ENCODE measurements at regions not wholly inside any gene's neighbourhood (a gene's known extent, or its start where the extent isn't known, plus 50 kb on each side); places are given as distances from the start of the nearest gene placed in this dataset.

GRCh38 chr12:115698257-115698656 lies 579.2 kb downstream of the MED13L start:
- no peak for DNase-seq

DNA sequence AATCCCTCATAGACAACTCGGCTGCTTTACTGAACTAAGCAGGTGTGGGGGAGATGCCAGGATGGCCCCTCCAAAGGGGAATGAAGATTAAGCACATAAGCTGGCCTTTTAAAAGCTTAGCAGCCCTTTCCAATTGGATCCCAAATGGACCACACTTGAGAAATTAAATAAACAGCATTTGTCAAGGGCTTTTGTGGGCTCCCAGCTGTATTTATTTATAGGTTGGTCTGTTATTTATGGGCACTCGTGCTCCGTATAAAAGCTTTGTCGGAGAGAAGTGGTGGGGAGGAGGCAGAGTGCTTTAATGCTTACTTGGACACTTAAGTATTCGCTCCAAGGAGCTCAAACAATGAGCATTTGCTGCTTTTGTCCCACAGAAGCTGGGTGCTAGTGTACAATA lies 580.2 kb downstream of the MED13L start:
- peak; percentile 1 to 8 for DNase-seq

DNA sequence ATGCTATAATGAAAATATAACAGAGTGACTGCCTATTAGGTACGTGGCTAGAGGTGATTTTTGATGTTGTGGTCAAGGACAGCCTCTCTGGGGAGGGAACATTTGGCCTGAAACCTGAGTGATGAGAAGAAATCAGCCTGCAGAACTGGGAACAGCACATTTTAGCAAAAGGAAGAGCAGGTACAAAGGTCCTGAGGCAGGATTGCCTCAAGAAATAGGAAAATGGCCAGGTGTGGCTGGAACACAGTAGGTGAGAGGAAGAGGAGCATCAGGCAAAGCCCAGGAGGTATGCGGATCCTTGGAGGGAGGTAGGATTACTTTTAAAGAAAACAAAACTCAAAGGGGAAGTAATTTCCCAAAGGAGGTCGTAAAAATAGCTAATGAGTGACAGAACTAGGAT lies 582.9 kb downstream of the MED13L start:
- no peak for DNase-seq

DNA sequence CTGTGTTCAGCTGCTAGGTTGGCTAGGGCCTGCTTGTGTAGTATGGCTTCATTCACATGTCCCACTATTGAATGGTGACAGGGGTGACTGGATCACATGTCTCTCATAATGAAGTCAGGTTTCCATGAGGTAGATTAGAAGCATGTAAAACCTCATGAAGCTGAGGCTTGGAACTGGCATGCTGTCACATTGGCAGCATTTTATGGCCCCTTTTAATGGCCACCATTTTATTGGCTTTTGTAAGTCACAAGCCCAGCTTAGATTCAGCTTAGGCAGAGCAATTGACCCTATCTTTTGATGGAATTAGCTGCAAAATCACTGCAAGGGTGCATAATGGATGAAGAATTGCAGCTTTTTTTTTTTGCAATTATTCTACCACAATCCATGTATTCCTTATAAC lies 583.5 kb downstream of the MED13L start:
- no peak for DNase-seq

- no peak for DNase-seq
These were observed 586.4 kb downstream of the MED13L start for GRCh38 chr12:115691123-115691522.

DNA sequence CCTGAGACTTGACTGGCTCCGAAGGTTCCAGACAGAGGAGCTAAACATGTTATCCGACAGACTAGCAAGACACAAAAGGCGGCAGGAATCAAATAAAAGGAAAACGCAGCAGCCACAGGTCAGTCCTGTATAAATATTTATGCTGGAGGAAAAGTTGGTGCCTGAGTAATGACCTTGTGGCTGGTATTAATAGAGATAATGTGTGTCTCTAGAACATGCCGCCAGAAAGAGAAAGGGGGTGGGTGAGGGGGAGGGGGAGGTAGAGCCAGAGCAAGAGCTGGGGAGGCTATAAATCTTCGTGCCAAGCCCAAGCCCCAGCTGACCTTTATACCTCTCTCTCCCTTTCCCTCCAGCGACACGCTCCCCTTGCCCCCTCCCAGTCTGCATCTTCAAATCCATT lies 590.4 kb downstream of the MED13L start:
- DNase-seq = no peak

GRCh38 chr12:115683240-115683780 lies 594.2 kb downstream of the MED13L start:
- DNase-seq = no peak

GRCh38 chr12:115680967-115681366 lies 596.5 kb downstream of the MED13L start:
- no peak for DNase-seq

DNA sequence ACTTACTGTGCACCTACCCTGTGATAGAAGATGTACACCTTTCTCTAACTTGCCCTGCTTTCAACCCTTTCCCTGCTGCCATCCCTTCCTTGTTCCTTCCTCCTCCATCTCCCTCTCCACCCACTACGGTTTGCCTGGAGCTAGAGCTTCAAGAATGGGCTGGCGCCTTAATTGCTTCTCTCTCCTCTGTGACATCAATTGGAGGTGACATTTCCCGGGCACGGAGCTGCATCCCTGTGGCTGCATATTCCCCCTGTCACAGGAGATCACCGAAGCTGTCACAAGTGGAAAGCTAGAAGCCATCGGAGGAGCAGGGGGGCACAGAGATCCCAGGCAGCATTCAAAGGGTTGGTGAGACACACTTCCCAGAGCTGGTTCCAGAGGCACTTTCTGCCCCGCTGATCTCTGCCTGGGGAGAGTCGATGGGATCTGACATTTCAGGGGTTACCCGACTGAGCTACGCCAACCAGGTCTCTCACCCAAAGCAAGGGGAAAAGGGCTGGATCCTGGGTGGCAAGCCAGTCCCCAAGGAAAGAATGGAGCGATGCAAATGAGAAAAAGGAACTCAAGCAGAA lies 604.9 kb downstream of the MED13L start:
- no peak for DNase-seq

- no peak for DNase-seq
These were observed 605.4 kb downstream of the MED13L start for GRCh38 chr12:115672086-115672485.

DNA sequence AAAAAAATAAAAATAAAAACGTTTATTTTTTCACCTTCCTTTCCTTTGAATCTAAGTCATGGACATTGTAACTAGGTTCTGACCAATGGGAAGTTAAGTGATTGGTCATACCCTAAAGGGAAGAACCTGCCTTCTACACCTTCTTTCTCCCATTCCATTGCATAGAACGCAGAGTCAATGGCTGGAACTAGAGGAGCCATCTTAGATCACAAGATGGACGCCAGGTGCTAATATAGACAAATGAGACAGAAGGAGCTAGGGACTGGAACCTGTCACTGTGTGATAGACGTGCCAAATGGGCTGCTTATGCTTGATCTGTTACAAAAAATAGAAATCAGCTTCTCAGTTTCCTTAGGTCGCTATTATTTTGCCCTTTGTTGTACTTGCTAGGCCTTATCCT lies 606.6 kb downstream of the MED13L start:
- DNase-seq = no peak

- DNase-seq = no peak
These were observed 610.4 kb downstream of the MED13L start for GRCh38 chr12:115667116-115667515.

- DNase-seq = no peak
These were observed 611.3 kb downstream of the MED13L start for GRCh38 chr12:115666168-115666567.

DNA sequence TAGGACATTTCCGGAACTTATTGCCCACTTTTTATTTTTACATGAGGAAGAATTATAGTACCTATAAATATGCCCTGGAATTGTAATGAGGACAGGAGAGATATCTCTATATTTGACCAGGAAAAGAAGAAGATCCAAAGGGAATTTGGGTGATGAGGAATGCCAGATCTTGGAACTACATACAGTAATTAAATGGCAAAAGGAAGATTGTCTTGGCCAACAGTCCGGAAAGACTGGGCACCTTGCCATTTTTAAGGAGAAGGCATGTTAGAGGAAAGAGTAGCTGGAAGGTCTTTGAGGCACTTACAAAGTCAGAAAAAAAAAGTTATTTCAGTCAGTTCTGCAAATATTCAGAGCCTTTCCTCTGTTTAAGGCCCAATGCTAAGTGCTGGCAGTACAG lies 616.4 kb downstream of the MED13L start:
- no peak for DNase-seq

DNA sequence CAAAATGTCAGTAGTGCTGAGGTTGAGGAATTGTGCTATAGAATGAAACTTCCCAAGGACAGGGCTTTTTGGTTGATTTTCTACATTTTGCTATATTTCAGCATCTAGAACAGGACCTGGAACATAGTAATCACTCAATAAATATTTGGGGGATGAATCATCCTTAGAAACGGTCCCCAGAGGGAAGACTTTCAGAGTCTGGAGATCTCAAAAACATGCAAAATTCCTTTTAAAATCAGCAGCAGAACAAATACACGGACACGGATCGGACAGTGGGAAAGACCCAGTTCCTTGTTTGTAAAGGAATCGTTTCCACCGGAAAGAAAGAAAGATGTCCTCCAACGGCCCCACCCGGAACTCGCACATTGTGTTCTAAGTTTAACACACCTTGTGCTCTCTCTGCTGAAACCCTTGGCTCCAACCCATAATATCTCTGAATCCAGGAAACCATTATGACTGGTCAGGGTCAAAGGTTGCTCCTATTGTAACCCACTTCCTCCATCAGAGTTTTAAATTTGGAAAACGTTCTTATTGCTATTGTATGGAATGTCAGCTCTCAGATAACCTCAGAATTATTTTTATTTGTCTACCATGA lies 617.2 kb downstream of the MED13L start:
- DNase-seq = no peak

DNA sequence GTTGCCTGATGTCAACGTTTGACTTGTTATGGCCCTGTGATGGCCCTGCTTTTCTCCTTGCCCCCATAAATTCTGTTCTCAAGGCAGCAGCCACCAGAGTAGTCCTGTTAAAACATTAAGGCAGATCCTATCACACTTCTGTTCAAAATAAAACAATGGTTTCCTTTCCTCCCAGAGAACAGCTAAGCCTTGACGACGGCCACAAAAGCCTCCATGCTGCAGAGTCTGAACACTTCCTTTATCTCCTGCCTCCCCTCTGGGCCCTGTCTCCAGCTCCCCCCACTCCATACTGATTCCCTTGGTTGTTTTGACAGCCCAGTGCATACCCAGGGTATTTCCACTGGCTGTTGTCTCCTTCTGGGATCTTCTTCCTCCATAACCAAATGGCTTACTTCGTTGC lies 618.1 kb downstream of the MED13L start:
- no peak for DNase-seq

- no peak for DNase-seq
These were observed 620.1 kb downstream of the MED13L start for GRCh38 chr12:115657081-115658013.

- DNase-seq = no peak
These were observed 627.5 kb downstream of the MED13L start for GRCh38 chr12:115650026-115650425.

DNA sequence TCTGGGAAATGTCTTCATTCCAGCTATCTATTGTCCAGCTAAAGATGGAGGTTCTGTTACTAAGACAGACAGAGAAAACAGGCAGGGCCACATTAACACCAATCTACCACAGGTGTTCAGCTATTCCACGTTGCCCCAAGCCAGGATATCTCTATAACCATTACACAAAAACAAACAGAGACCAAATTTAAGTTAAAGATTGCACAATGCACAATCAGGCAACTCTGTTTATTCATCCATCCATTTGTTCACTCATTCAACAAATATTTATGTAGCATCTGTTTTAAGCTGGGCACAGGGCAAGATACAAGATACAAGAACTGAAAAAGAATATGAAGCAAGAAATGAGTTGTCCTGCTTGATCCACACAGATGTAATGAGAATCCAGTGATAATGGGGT lies 629.0 kb downstream of the MED13L start:
- no peak for DNase-seq

- DNase-seq = no peak
These were observed 631.3 kb downstream of the MED13L start for GRCh38 chr12:115646210-115646609.

DNA sequence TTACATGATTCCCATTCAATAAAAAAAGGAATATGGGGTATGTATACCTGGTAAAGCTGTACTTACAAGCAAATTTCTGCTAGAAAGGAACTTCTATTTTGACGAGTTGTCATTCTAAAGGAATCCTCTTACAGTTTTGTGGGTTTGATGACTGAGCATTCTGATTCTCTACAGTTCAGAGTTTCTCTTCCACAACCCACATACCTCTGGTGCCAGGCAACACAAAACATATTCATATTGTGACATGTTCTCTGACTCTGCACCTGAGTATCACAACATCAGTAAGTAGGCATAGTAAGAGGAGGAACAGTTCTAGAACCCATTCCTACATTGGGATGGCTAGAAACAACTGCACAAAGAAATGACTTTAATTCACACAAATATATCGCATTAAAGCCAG lies 636.6 kb downstream of the MED13L start:
- no peak for DNase-seq

DNA sequence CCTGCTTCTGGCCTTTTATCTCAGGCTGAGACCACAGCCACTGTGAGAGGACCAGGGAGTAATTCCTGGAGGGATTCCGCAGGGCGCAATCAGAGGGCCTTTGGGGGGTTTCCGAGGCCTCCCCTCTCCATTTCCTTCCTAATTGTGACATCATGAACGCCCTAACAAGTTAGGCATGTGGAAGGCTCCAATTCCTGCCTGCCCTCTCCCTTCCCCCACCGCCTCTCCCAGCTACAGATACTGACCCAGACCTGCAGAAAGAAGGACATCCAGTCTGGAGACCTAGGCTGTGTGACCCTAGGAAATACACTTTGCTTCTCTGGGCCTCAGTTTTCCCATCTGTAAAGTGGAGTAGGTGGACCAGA lies 637.9 kb downstream of the MED13L start:
- DNase-seq = no peak

DNA sequence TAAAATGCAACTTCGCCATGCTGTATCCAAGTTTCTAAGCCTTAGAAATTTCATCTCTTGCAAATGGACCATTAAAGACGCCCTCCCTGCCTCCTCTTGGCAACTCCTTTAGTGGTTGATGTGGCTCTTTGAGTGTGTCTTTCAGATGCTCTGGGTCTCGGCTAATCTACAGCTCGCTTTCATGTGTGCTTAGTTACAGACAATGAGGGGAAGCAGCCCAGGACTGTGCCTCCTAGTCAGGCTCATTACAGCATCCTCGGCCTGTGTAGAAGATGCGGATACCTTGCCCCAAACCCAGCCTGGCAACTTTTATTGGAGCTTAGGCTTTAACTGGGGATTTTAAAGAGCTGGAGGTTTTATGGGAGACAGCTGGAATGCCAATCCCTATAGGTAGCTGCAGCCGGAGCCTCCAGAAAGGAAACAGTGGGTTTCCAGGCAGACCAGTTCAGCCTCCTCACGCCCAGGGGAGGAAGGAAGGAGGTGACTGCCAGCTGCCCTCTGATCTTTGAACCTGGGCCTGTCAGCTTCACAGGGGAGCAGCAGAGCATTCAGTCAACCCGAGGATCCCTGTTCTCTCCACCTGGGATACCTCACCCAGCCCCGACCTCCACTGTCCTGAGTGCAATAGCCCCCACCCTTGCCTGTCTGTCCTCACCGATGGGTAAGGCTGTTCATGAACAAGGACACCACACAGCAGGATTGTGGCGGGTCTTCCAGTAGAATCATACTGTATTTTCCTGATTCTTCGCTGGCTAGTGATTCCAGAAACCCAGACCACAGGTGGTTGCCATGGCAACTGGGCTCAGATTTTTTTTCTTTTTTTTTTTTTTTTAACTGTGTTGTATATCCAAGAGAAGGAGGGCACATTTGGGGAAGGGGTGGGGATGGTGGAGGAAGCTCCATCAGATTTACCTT lies 638.5 kb downstream of the MED13L start:
- no peak for DNase-seq
